DOHH2 (cell line): ENCODE measurements at regions not wholly inside any gene's neighbourhood (a gene's known extent, or its start where the extent isn't known, plus 50 kb on each side); places are given as distances from the start of the nearest gene placed in this dataset.

ENCODE experiments used
- EZH2phosphoT487 ChIP-seq: fragments of 200-600 bp; sonication (generic); IDR thresholded peaks from 2 replicates; pipeline ENCODE4 v1.6.1; 2017; ENCODE audit warnings: borderline replicate concordance, mild to moderate bottlenecking, antibody characterized with exemption, low read length, moderate library complexity, mixed read lengths
- TF ChIP-seq, protein P1 (sequence below): fragments of 200-600 bp; sonication (generic); IDR thresholded peaks from one replicate; pipeline ENCODE4 v1.5.1; 2014; ENCODE audit warnings: antibody characterized with exemption, mild to moderate bottlenecking, low read depth, low read length; ENCODE audit not compliant: poor library complexity, severe bottlenecking

DNA sequence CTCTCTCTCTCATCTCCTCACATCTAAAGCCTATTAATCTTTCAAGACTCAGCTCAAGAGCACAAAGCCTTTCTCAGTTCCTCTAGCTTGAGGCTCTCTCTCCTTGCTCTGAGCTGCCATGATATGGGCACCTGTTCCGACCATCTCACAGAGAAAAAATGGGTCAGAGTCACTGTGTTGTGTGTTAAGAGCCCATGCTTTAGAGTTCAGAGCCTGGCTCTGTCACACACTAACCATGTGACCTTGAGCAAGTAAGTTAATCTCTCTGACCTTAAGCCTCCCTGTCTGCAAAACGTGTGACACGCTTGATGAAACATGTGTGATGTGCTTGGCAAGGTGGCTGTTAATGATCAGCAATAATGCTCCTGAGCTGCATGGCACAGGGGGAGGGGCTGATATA lies 245.2 kb downstream of the DLEU7 start:
- TF ChIP-seq, protein P1, sequence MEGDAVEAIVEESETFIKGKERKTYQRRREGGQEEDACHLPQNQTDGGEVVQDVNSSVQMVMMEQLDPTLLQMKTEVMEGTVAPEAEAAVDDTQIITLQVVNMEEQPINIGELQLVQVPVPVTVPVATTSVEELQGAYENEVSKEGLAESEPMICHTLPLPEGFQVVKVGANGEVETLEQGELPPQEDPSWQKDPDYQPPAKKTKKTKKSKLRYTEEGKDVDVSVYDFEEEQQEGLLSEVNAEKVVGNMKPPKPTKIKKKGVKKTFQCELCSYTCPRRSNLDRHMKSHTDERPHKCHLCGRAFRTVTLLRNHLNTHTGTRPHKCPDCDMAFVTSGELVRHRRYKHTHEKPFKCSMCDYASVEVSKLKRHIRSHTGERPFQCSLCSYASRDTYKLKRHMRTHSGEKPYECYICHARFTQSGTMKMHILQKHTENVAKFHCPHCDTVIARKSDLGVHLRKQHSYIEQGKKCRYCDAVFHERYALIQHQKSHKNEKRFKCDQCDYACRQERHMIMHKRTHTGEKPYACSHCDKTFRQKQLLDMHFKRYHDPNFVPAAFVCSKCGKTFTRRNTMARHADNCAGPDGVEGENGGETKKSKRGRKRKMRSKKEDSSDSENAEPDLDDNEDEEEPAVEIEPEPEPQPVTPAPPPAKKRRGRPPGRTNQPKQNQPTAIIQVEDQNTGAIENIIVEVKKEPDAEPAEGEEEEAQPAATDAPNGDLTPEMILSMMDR = no peak
- no peak for TF ChIP-seq EZH2phosphoT487
